HG03064 (cell line): ENCODE measurements at regions not wholly inside any gene's neighbourhood (a gene's known extent, or its start where the extent isn't known, plus 50 kb on each side); places are given as distances from the start of the nearest gene placed in this dataset.
"Not testable (repeated sequence)": the region's sequence is repeated elsewhere in the genome, so short reads cannot be mapped to it uniquely, and the experiment has no call there.

Experiments used
- ATAC-seq: cut with Tn5 transposase; IDR thresholded peaks from one replicate; pipeline ENCODE4 v1.9.1; 2021; ENCODE audit warnings: low read depth; ENCODE audit not compliant: unreplicated experiment

DNA sequence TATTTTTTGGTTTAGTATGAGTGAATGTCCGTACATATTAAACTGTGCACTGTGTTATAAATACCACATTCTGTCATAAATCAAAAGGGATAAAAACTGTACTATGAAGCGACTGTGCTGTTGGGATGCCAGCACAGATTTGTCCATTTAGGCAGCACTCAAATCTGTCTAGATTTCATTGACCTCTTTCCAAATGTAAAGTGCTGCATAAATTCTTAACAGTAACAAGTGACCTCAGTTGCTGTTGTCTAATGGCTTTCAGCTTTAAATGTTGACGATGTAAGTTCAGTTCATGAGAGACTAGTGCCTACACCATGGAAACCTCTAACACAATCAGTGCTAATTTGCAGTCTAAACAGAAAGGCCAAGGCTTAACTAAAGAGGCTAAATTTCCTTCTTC lies 531.4 kb upstream of the LMO3 start:
- no peak for ATAC-seq

DNA sequence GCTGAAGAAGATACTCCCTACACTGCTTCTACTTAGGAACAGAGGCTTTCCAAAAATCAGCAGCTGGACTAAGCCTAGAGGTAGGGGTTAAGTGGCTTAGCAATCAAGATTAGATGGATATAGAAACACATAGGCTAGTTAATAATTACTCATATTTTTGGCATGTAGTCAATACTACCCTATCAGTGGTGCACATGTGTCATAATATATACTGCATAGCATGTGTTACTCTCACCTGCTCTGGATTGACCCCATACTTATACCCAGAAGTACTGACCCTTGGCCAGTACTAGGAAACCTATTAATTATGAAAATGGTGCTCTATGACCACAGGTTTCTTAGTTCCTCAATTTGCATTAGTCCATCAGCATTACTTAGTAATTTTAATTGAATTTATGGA lies 528.4 kb upstream of the LMO3 start:
- ATAC-seq, result no peak

DNA sequence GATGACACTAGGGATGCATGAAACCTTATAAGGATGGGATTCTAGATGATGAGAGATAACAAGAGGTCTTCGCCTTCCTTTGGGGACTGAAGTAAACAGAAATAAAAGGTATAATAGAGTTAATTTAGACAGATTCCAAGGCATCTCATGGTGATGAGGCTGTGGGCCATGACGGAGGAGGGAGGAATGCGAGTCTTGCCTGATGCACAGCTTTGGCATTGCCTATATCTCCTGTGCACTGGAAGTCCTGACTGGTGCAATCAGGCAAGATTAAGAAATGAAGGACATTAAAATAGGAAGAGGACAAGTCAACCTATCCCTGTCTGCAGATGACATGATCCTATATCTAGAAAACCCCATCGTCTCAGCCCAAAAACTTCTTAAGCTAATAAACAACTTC lies 526.4 kb upstream of the LMO3 start:
- no peak for ATAC-seq

DNA sequence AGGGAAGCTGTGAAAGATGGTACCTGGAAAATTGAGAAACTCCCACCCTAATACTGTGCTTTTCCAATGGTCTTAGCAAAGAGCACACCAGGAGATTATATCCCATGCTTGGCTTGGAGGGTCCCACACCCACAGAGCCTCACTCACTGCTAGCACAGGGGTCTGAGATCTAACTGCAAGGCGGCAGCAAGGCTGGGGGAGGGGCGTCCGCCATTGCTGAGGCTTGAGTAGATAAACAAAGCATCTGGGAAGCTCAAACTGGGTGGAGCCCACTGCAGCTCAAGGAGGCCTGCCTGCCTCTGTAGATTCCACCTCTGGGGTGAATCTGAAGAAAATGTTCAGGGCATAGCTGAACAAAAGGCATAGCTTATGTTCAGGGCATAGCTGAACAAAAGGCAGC lies 510.6 kb upstream of the LMO3 start:
- not testable (repeated sequence) for ATAC-seq

DNA sequence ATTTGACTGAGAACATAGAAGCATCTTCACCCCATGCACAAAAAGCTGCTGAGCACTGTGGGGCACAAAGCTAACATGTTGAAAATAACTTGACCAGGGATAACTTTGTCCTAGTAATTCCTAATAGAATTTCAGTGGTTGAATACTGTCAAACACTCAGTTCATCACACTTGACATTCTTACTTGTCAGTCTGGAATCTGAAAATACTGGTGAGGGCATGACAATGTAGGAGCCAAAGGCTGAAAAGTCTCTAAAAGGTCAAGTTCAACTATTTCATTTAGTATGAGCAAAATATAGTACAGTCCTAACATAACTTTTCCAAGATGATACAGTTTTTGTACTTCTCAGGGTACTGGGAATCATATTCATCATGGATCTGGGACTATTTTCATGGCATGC lies 504.4 kb upstream of the LMO3 start:
- ATAC-seq, result no peak

DNA sequence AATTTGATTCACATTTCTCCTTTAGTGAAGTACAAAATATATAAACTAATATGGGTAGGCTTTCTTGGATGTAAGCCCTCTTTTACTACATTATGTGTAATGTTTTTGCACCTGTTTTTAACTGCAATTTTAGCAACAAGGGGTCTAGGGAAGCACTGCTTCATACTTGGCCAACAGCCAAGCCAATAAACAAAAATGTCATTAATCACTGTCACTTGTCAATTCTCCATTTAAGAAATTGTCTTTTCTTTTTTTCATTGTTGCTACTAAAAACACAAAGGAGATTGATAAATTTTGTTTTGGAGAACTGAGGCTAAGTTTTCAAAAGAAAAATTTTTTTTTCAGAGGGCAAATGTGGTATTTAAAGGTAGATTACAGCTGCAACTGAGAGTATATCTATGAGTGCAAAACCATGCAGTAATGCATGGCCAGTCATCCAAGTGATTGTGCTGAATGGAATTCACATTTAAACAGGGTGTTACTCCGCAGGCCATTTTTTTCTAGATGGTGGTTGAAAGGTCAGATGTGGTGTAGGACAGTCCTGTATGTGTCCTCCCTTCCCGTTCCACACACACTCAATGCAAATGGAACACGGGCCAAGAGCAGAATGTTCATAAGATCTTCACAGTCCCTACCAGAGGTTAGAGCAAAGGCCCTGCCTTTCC lies 503.0 kb upstream of the LMO3 start:
- ATAC-seq, result no peak

DNA sequence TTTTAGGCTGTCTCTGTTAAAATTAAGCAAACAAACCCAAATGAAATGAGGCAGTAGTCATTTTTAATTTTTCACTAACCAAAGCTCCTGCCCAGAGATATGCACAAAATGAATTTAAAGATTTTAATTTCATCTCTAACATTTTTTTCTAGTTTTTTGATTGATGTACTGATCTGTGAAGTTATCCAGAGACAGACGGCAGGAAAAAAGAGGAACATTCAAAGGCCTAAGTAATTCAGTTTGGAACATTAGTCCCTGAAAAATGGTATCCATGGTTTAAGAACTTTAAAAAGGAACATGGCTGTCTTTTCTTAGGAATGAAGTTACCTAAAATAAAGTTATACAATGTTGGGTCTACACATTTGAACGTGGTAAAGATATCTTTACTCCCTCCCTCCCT lies 498.8 kb upstream of the LMO3 start:
- no peak for ATAC-seq

DNA sequence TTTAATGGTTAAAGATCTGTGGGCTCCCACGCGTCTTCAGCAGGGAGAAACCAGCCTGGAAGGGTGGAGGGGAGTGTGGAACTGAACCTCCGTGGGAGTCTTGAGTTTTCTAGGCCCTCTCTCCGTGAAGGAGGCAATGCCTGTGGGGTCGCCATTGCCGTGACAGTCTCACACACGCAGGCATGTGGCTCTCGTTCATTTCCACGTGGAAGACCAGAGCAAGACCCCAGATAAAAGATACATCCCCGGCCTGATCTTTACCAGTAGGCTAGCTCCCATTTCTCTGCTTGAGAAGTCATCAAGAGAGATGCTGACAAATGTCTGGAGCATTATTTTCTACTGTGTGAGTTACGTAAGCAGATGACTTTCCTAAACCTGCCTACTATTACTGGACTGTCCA lies 491.7 kb upstream of the LMO3 start:
- ATAC-seq, result no peak

DNA sequence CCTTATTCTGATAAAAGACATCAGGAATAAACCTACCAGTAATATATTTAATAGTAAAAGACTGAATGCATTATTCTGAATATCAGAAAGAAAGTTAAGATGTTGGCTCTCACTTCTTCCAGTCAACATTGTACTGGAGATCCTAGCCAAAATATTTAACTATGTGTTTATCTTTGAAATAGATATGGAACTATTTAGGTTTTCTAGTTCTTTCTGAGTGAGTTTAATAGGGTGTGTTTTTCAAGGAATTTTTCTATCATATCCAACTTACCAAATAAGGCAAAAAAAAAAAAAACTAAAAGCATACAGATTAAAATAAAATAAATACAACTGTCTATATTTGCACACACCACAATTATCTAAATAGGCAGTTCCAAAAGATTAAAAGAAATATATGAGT lies 478.9 kb upstream of the LMO3 start:
- ATAC-seq, result no peak

DNA sequence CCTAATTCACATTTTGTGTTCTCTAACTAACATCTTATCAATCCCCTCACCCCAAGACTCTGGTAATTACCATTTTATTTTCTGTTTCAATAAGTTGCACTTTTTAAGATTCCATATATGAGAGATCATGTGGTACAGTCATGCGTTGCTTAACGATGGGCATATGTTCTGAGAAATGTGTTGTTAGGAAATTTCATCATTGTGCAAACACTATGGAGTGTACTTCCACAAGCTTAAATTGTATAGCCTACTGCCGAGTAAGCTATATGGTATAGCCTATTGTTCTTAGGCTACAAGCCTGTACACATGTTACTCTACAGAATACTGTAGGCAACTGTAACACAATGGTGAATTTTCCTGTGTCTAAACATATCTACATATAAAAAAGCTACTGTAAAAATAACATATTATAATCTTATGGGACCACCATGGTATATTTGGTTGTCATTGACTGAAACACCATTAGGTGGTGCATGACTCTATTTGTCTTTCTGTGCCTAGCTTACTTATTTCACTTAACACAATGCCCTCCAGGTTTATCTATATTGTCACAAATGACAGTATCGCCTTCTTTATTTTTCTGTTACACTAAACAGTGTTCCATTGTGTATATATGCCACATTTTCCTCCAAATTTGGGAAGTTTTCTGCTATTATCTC lies 473.4 kb upstream of the LMO3 start:
- ATAC-seq, result no peak

DNA sequence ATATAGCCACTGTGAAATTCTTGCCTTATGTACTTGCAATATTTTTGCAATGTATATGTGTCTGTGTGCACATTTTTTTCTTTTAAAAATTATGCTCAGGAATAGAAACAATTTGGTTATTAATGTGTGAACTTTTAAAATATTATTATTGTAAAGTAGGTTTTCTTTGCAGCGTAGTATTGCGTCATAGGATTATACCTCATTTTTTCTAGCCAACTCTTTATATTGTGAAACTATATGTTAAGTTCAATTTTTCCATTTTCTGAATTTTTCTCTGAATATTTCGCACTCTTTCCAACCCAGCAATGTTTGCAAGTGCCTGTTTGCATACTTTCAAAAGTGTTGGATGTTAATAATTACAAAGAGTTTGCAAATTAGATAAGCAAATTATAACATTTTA lies 471.6 kb upstream of the LMO3 start:
- ATAC-seq, result no peak

DNA sequence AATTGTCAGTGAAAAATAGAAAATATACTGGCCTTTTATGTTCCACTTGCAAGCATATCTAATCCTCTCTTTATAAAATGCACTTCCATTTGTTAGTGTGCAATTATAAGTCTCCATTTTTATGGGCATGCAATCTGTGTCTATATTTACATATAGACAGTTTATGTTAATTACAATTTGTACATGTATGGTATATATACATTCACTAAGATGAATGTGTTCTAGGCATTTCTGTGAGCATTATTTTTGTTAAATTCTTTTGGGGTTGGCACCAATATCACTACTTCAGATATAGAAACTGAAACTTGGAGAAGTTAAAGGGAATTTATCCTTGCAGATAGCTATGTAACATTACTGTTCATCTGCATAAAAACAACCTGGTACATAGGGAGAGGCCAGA lies 470.8 kb upstream of the LMO3 start:
- ATAC-seq, result no peak

DNA sequence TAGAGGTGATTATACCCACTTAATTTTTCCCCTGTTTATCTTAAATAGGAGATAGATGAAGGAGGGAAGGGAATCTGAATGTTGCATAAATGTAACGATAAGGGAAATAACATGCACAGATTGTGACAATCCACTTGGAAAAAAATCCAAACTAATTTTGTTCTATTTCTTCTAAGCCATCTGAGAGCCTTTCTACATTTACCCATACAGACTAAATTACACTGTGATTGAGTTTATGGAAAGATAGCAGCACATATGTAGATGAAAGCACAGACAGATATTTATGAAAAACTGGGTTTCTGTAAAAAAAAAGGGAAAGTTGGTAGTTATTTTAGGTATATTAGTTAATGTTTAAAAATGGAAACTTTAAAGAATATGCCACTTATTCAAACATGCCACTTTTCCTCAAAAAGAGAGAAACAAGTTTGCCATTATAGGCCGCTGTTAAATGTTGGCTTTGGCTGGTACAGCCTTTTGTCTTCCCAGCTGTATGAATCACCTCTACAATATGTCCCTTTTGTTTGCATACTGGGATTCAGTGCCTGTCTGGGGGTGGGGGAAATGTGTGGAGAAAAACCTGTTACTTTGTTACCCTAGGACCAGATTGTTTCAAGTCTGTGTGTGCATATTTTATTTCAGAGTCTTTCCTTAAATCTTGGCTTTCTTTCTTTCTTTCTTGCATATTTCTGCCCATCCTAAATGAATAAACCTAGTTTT lies 470.2 kb upstream of the LMO3 start:
- no peak for ATAC-seq

DNA sequence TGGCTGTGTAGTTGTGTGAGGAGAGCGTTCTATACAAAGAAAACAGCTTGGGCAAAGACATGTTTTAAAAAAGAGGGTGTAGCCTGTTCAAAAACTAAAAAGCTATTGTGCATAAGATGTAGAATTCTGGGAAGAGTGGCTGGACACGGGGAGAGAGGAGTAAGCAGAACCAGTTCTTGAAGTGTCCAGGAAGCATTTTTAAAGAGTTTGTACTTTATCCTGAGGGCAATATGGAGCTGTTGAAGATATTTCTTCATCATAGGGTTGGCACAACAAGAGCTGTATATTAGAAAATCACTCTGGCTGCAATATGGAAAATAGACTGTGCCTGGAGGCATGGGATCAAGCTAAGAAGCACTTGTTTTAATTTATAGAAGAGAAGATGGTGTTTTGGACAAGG lies 458.9 kb upstream of the LMO3 start:
- no peak for ATAC-seq

DNA sequence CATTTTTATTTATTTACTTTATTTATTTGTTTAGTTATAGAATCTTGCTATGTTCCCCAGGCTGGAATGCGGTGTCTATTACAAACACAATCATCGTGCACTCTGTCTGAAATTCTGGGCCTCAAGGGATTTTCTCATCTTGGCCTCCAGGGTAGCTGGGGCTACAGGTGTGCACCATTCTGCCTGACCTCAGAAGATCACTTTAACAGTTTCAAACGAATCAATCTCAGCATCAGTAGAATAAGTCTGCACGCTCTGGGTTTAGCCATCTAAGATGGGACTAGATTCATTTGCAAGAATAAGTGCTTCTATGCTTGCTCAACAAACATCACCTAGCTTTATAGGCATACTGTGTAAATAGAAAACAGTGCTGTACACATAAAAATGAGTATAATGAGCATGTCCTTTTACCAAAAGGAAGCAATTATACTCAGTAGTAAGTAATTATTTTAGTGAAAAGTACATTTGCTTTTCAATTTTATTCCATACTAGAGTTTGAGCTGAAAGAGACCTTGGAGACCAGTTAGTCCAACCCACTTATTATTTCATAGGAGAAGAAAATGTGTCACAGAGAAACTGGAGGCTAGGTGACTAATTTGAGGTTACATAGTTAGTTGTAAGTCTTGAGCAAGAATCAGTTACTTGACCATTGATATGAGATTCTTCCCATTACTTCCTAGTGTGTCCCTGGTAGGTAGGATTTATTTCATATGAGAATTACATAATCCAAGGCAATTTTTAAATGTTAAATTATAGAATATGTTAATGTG lies 456.5 kb upstream of the LMO3 start:
- no peak for ATAC-seq

DNA sequence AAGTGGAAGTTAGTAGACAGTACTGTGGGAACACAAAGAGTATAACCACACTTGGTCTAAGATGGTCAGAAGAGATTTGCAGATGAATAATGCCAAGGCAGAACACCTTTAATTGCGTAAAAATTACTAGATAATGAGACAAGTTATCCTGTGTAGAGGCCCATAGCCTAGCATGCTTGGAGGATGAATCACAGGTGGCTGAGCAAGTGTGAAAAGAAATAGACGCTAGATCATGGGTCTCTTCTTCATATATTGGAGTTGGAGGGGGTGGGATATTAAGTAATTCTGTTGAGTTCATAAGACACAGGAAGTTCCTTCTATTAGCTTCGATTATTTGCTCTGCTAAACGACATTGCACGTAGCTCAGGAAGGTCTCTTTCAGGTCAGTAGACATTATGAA lies 454.3 kb upstream of the LMO3 start:
- ATAC-seq, result no peak

DNA sequence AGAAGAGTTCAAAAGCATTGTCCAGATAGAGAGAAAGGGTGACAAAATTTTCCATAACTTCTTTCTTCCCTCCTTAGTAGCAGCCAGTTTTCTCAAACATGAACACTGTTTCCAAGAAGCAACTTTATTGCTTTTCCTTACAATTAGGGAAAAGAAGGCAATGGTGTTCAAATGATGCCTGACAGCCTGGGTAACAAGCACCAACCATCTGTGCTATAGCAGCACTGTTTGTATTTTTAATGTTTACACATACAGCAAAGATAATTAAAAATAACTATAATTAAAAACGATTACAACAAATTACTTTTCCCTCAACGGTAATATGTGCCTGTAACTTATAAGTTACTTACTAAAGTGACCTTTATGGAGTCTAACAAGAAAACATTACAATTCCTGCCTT lies 450.6 kb upstream of the LMO3 start:
- no peak for ATAC-seq

DNA sequence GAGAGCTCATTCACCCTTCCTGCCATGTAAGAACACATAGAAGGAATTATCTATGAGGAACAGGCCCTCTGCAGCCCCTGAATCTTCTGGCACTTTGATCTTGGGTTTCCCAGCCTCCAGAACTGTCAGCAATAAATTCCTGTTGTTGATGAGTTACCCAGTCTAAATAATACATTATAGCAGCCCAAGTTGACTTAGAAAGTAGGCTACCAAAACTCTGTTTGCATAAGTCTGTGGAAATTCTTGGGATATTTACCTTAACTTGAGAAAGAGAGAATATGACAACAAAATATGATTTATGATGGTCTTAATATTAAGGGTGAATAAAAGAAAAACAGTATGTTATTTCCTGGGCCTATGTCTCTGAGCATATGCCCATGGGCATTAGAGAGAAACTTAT lies 433.0 kb upstream of the LMO3 start:
- ATAC-seq, result no peak

DNA sequence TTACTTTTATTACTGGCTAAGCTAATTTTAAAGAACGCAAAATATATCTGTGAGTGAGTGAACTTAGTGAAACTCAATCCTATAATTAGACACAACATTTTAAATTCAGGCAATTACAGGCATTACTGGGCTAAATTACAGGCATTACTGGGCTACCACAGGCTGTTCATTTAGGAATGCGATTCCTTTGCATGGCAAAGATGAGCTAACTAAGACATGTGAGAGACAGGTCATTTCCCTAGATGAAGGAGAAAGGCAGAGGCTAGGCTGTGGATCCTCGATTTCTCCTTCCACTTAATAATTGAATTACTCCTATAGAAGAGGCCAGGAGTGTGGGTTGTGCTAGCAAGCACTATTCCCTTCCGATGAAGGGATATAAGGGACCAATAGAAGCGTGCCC lies 429.4 kb upstream of the LMO3 start:
- ATAC-seq, result no peak

DNA sequence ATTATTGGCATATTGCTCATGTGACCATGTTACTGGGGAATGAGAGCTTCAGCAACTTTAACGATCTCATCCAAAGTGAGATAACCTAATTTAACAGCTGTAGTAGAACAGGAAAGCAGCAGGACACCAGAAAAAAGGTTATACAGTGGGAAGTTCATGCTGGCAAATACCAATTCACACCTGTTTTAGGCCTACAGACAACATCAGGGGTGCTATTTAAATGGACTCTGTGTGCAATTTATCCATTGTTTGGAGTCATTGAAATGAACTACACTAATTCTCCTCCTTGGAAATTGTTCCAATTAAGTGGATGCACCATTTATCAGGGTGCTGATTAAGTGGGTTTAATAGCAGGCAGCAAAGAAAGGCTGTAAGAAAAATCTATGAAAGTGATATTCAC lies 424.4 kb upstream of the LMO3 start:
- ATAC-seq, result no peak

DNA sequence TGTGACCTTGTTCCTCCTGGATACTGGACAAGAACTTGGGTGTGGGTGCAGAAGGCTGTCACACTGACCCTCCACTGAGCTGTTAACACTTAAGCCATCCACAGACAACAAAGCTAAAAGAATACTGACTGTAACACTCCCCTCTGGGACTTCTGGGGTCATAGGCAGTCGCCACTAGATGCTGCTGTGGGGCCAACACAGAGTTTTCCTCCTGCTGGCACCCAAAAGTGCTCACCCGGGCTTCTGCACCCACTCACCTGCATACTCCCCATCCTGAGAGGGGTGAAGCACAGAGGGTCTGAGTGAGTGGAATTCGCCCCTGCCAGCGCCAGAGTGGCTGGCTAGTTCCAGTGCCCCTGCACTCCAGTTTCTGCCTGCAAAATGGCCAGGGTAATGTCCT lies 422.4 kb upstream of the LMO3 start:
- no peak for ATAC-seq
